Stimulated activated CD4-positive, alpha-beta T cell treated with anti-CD3 and anti-CD28 coated beads, Interleukin-1b, Interleukin-23, amount 100 ng/mL, for 4 hours (primary cell): ENCODE measurements at regions not wholly inside any gene's neighbourhood (a gene's known extent, or its start where the extent isn't known, plus 50 kb on each side); places are given as distances from the start of the nearest gene placed in this dataset.

Source experiments
- DNase-seq, 2 donors: peaks; one replicate each; pipeline ENCODE4 v3.0.0-alpha.2; 2020; ENCODE audit warnings: low read depth in 2 of 2

GRCh38 chr5:87872986-87873385 is 395.7 kb downstream of the TMEM161B start:
- no peak for DNase-seq

GRCh38 chr5:87868792-87869191 is 399.9 kb downstream of the TMEM161B start:
- DNase-seq = no peak

- no peak for DNase-seq
These were observed 401.4 kb downstream of the TMEM161B start for GRCh38 chr5:87867281-87867680.

- no peak for DNase-seq
These were observed 415.1 kb downstream of the TMEM161B start for GRCh38 chr5:87853541-87853940.

GRCh38 chr5:87851603-87852002 is 417.0 kb downstream of the TMEM161B start:
- no peak for DNase-seq

GRCh38 chr5:87850843-87851242 is 417.8 kb downstream of the TMEM161B start:
- no peak for DNase-seq

GRCh38 chr5:87845734-87846133 is 422.9 kb downstream of the TMEM161B start:
- no peak for DNase-seq

GRCh38 chr5:87844866-87845265 is 423.8 kb downstream of the TMEM161B start:
- no peak for DNase-seq

- DNase-seq = no peak
These were observed 424.2 kb downstream of the TMEM161B start for GRCh38 chr5:87844449-87844848.

GRCh38 chr5:87836696-87837095 is 424.0 kb upstream of the CCNH start:
- DNase-seq = no peak

- no peak for DNase-seq
These were observed 418.8 kb upstream of the CCNH start for GRCh38 chr5:87831499-87831898.

GRCh38 chr5:87829217-87829551 is 416.5 kb upstream of the CCNH start:
- DNase-seq = no peak

- no peak for DNase-seq
These were observed 416.0 kb upstream of the CCNH start for GRCh38 chr5:87828545-87829216.

- no peak for DNase-seq
These were observed 414.8 kb upstream of the CCNH start for GRCh38 chr5:87827539-87827938.

- no peak for DNase-seq
These were observed 413.8 kb upstream of the CCNH start for GRCh38 chr5:87826507-87826906.

- no peak for DNase-seq
These were observed 412.9 kb upstream of the CCNH start for GRCh38 chr5:87825583-87825982.

GRCh38 chr5:87807783-87808182 is 395.1 kb upstream of the CCNH start:
- DNase-seq = no peak

GRCh38 chr5:87803352-87803751 is 390.6 kb upstream of the CCNH start:
- DNase-seq = no peak

- DNase-seq = no peak
These were observed 379.1 kb upstream of the CCNH start for GRCh38 chr5:87791869-87792268.

GRCh38 chr5:87788416-87788815 is 375.7 kb upstream of the CCNH start:
- DNase-seq = no peak

GRCh38 chr5:87787625-87788256 is 375.0 kb upstream of the CCNH start:
- no peak for DNase-seq

GRCh38 chr5:87787086-87787485 is 374.4 kb upstream of the CCNH start:
- DNase-seq = no peak

- no peak for DNase-seq
These were observed 373.7 kb upstream of the CCNH start for GRCh38 chr5:87786471-87786870.
